Trophoblast cell (in vitro differentiated cells and primary cell): ENCODE measurements at regions not wholly inside any gene's neighbourhood (a gene's known extent, or its start where the extent isn't known, plus 50 kb on each side); places are given as distances from the start of the nearest gene placed in this dataset.

Source experiments
- DNase-seq, 2 donors: peaks; one replicate each; pipeline ENCODE4 v3.0.0-alpha.2; 2016
- H2AFZ ChIP-seq: 2 replicates; pipeline ENCODE4 v1.6.1; 2013; ENCODE audit warnings: low read length, moderate library complexity, mild to moderate bottlenecking; ENCODE audit not compliant: insufficient read depth, poor library complexity
- H2AK5ac ChIP-seq: 2 replicates; pipeline ENCODE4 v1.6.1; 2013; ENCODE audit warnings: mild to moderate bottlenecking, low read length
- H2BK120ac ChIP-seq: 2 replicates; pipeline ENCODE4 v1.6.1; 2013; ENCODE audit warnings: low read length, mild to moderate bottlenecking, moderate library complexity; ENCODE audit not compliant: insufficient read depth, poor library complexity
- H2BK12ac ChIP-seq: 2 replicates; pipeline ENCODE4 v1.6.1; 2013; ENCODE audit warnings: mild to moderate bottlenecking, low read length, moderate library complexity
- H2BK5ac ChIP-seq: 2 replicates; pipeline ENCODE4 v1.6.1; 2013; ENCODE audit warnings: low read length, low read depth, moderate library complexity, mild to moderate bottlenecking; ENCODE audit not compliant: poor library complexity
- H3K14ac ChIP-seq: 2 replicates; pipeline ENCODE4 v1.6.1; 2013; ENCODE audit warnings: mild to moderate bottlenecking, low read length
- H3K18ac ChIP-seq: 2 replicates; pipeline ENCODE4 v1.6.1; 2013; ENCODE audit warnings: mild to moderate bottlenecking, low read length
- H3K23ac ChIP-seq: 2 replicates; pipeline ENCODE4 v1.6.1; 2013; ENCODE audit warnings: low read length
- H3K27ac ChIP-seq: 2 replicates; pipeline ENCODE4 v1.5.1; 2013; ENCODE audit warnings: low read depth, mild to moderate bottlenecking, inconsistent platforms, low read length, moderate library complexity
- H3K27me3 ChIP-seq: 2 replicates; pipeline ENCODE4 v1.6.1; 2013; ENCODE audit warnings: inconsistent platforms, mild to moderate bottlenecking, low read length, moderate library complexity; ENCODE audit not compliant: insufficient read depth
- H3K36me3 ChIP-seq, 2 experiments: 1 replicate in 1 of 2; 2 replicates in 1 of 2; pipeline ENCODE4 v1.6.1; 2013; ENCODE audit warnings: low read length in 2 of 2, mild to moderate bottlenecking in 2 of 2, moderate library complexity in 1 of 2; ENCODE audit not compliant: insufficient read depth in 2 of 2, control insufficient read depth in 1 of 2
- H3K4ac ChIP-seq: 2 replicates; pipeline ENCODE4 v1.6.1; 2013; ENCODE audit warnings: low read depth, mild to moderate bottlenecking, low read length, moderate library complexity
- H3K4me1 ChIP-seq, 2 experiments: 1 replicate in 1 of 2; 2 replicates in 1 of 2; pipeline ENCODE4 v1.6.1; 2013; ENCODE audit warnings: low read length in 2 of 2, mild to moderate bottlenecking in 2 of 2, moderate library complexity in 1 of 2; ENCODE audit not compliant: insufficient read depth in 2 of 2, control insufficient read depth in 1 of 2
- H3K4me2 ChIP-seq: 2 replicates; pipeline ENCODE4 v1.6.1; 2013; ENCODE audit warnings: inconsistent platforms, mild to moderate bottlenecking, low read length, moderate library complexity
- H3K4me3 ChIP-seq: 2 replicates; pipeline ENCODE4 v1.5.1; 2013; ENCODE audit warnings: mild to moderate bottlenecking, low read depth, low read length, inconsistent platforms
- H3K79me1 ChIP-seq: one replicate; pipeline ENCODE4 v1.6.1; 2013; ENCODE audit warnings: low read length
- H3K79me2 ChIP-seq: 2 replicates; pipeline ENCODE4 v1.6.1; 2013; ENCODE audit warnings: low read length, mild to moderate bottlenecking; ENCODE audit not compliant: control insufficient read depth, insufficient read depth, poor library complexity
- H3K9ac ChIP-seq: 2 replicates; pipeline ENCODE4 v1.6.1; 2013; ENCODE audit warnings: mild to moderate bottlenecking, low read length
- H3K9me3 ChIP-seq: 2 replicates; pipeline ENCODE4 v1.6.1; 2013; ENCODE audit warnings: low read depth, mild to moderate bottlenecking, control low read depth, inconsistent platforms, low read length; ENCODE audit not compliant: insufficient read depth
- H4K12ac ChIP-seq: 2 replicates; pipeline ENCODE4 v1.6.1; 2013; ENCODE audit warnings: low read depth, mild to moderate bottlenecking, low read length, moderate library complexity
- H4K8ac ChIP-seq: 2 replicates; pipeline ENCODE4 v1.6.1; 2013; ENCODE audit warnings: low read depth, mild to moderate bottlenecking, low read length, moderate library complexity
- H4K91ac ChIP-seq: one replicate; pipeline ENCODE4 v1.6.1; 2013; ENCODE audit warnings: low read depth, mild to moderate bottlenecking, low read length, moderate library complexity
- WGBS: extraction: QIAGEN DNeasy Blood & Tissue Kit; methylation state at CpG from one replicate; pipeline ENCODE4 v1.1.7; 2013; ENCODE audit warnings: missing lambda C conversion rate; ENCODE audit not compliant: insufficient read length, insufficient coverage; ENCODE audit errors: extremely low coverage; 5-methylcytosine and 5-hydroxymethylcytosine counted together

DNA sequence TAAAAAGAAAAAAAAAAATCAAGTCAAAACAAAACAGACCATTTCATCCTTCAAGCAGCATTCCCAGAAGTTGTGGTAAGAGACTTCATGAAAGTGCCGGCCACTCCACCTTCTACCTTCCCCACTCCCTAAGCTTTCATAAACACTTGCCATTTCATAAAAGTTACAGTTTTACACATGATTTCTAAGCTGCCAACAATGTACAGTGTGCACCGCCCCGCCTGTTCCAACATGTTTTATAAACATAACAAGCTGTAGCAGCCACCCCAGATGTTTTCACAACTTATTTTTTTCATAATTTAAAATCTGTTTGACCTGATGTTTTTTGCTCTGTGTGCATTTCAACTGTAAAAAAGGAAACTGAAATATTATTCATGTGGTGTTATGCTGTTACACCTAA is 608.1 kb downstream of the TOX3 start:
- no peaks in the 10 kb centered on the region for H3K79me1 ChIP-seq
- no peak overlapping the region for H2BK12ac ChIP-seq
- no peak overlapping the region for H4K91ac ChIP-seq
- no peak overlapping the region for H3K4me2 ChIP-seq
- no peak overlapping the region for H3K23ac ChIP-seq
- H3K14ac ChIP-seq: no peak overlapping the region
- H3K4me1 ChIP-seq: no peaks in the 10 kb centered on the region
- no peak overlapping the region for H4K8ac ChIP-seq
- no peak overlapping the region for H3K18ac ChIP-seq
- no peak overlapping the region for H4K12ac ChIP-seq
- H2BK120ac ChIP-seq: no peak overlapping the region
- no peaks in the 10 kb centered on the region for H3K79me2 ChIP-seq
- no CpG with 5 or more reads among the region's 3 CpGs for WGBS
- H2AFZ ChIP-seq: no peak overlapping the region
- no peak for DNase-seq
- H3K27ac ChIP-seq: no peak overlapping the region
- no peaks in the 10 kb centered on the region for H3K27me3 ChIP-seq
- no peak overlapping the region for H2BK5ac ChIP-seq
- H3K36me3 ChIP-seq: no peaks in the 10 kb centered on the region
- H3K9ac ChIP-seq: no peak overlapping the region
- no peak overlapping the region for H3K4me3 ChIP-seq
- H3K4ac ChIP-seq: no peak overlapping the region
- H2AK5ac ChIP-seq: no peak overlapping the region
- no peaks in the 10 kb centered on the region for H3K9me3 ChIP-seq

DNA sequence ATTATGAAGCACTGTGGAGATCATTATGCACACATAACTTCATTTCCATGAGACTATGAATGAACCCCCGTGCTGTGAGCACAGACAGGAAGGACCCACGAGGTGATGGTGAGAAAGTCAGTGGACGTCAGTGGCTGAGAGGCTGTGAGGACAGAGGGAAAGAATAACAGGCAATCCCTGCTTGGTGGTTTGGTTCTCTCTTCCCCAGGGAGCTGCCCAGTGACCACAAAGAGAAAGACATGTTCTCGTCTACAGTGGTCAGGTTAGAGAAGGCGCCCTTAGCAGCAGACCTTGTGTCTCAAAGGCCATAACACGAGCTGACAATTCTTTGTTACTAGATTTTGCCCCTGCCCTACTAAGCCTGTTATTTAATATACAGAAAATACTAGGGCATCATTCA is 609.2 kb downstream of the TOX3 start:
- Histone ChIP-seq H4K8ac (no peak overlapping the region), H3K14ac (no peak overlapping the region), H4K12ac (no peak overlapping the region), H3K4me3 (no peak overlapping the region), H4K91ac (no peak overlapping the region), H3K23ac (no peak overlapping the region), H3K4ac (no peak overlapping the region), H3K9me3 (no peaks in the 10 kb centered on the region), H3K4me2 (no peak overlapping the region), H3K27ac (no peak overlapping the region), H3K27me3 (no peaks in the 10 kb centered on the region), H3K9ac (no peak overlapping the region), H3K18ac (no peak overlapping the region), H2AFZ (no peak overlapping the region), H2BK12ac (no peak overlapping the region), H2BK120ac (no peak overlapping the region), H3K79me2 (no peaks in the 10 kb centered on the region), H3K36me3 (no peaks in the 10 kb centered on the region), H3K79me1 (no peaks in the 10 kb centered on the region), H3K4me1 (no peaks in the 10 kb centered on the region), H2BK5ac (no peak overlapping the region), H2AK5ac (no peak overlapping the region)
- WGBS: no CpG with 5 or more reads among the region's 6 CpGs
- no peak for DNase-seq

DNA sequence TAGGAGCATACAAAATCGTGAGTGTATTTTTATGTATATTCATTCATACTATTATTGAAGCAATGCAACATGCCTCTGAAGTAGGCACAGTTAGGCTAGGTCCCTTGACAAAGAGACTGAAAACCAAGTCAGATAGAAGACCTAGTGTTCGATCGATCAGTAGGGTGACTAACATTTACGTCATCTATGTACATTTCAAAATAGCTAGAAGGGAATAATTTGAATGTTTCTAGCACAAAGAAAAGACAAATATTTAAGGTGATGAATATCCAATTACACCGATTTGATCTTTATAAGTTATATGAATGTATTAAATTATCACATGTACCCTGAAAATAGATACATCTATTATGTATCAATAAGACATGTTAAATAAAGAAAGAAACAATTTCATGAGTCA is 610.1 kb downstream of the TOX3 start:
- no peaks in the 10 kb centered on the region for H3K79me1 ChIP-seq
- no peak overlapping the region for H4K12ac ChIP-seq
- H3K4ac ChIP-seq: no peak overlapping the region
- H2AK5ac ChIP-seq: no peak overlapping the region
- H2AFZ ChIP-seq: no peak overlapping the region
- no peaks in the 10 kb centered on the region for H3K9me3 ChIP-seq
- H3K14ac ChIP-seq: no peak overlapping the region
- no peak overlapping the region for H4K8ac ChIP-seq
- H3K4me1 ChIP-seq: no peaks in the 10 kb centered on the region
- DNase-seq: no peak
- WGBS: no CpG with 5 or more reads among the region's 5 CpGs
- no peak overlapping the region for H3K4me3 ChIP-seq
- H3K79me2 ChIP-seq: no peaks in the 10 kb centered on the region
- no peak overlapping the region for H3K4me2 ChIP-seq
- no peak overlapping the region for H3K9ac ChIP-seq
- no peak overlapping the region for H3K23ac ChIP-seq
- no peaks in the 10 kb centered on the region for H3K27me3 ChIP-seq
- H3K36me3 ChIP-seq: no peaks in the 10 kb centered on the region
- H2BK12ac ChIP-seq: no peak overlapping the region
- H3K18ac ChIP-seq: no peak overlapping the region
- H2BK5ac ChIP-seq: no peak overlapping the region
- no peak overlapping the region for H4K91ac ChIP-seq
- no peak overlapping the region for H3K27ac ChIP-seq
- no peak overlapping the region for H2BK120ac ChIP-seq

DNA sequence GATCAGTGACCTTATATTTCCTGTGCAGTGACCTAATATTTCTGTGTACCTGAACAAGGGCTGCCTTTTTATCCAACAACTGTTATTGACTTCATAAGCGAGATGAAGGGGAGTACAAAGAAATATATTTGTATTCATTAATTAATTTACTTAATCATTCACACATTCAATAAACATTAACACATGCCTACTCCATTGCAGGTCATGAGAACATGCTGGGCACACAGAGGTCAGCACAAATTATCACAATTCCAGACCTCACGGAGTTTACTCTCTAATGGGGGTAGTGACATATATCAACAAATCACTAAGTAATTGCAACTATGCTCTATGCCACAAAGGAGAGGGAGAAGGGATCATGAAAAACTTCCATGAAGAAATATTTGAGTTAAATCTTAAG is 614.6 kb downstream of the TOX3 start:
- no peak overlapping the region for H4K91ac ChIP-seq
- no peak overlapping the region for H3K14ac ChIP-seq
- H3K18ac ChIP-seq: no peak overlapping the region
- no peak for DNase-seq
- no peak overlapping the region for H4K8ac ChIP-seq
- H3K4ac ChIP-seq: no peak overlapping the region
- WGBS: no CpG with 5 or more reads among the region's 2 CpGs
- H3K79me2 ChIP-seq: no peaks in the 10 kb centered on the region
- H3K9ac ChIP-seq: no peak overlapping the region
- H3K4me1 ChIP-seq: no peaks in the 10 kb centered on the region
- no peak overlapping the region for H2BK120ac ChIP-seq
- H3K23ac ChIP-seq: no peak overlapping the region
- H3K4me3 ChIP-seq: no peak overlapping the region
- H3K27me3 ChIP-seq: no peaks in the 10 kb centered on the region
- no peak overlapping the region for H2AK5ac ChIP-seq
- no peaks in the 10 kb centered on the region for H3K36me3 ChIP-seq
- H2AFZ ChIP-seq: no peak overlapping the region
- no peak overlapping the region for H3K27ac ChIP-seq
- H3K79me1 ChIP-seq: no peaks in the 10 kb centered on the region
- no peaks in the 10 kb centered on the region for H3K9me3 ChIP-seq
- H2BK12ac ChIP-seq: no peak overlapping the region
- no peak overlapping the region for H4K12ac ChIP-seq
- H2BK5ac ChIP-seq: no peak overlapping the region
- H3K4me2 ChIP-seq: no peak overlapping the region
